ENCODE measurements at regions not wholly inside any gene's neighbourhood (a gene's known extent, or its start where the extent isn't known, plus 50 kb on each side); places are given as distances from the start of the nearest gene placed in this dataset.

DNA sequence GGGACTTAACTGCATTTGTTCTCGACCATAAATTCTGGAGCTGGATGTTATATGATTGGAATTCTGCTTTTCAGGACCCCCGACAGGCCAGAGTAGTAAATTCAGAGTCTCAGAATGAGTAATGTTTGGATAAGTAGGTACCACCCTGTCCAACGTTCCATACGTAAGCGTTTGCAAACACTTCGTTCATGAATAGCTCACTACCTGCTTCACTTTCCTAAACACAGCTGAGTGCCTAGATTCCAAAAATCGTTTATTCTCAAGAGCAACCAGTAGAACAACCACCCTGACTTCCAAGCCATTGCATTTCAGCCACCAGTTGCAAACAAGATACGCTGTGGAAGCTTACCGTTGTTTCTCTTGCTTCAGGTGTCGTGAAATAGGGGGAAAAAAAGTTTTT, 101.3 kb upstream of the DMRT1 start:
- Histone ChIP-seq H3K4me1 (ENCODE audit: control insufficient read depth, insufficient read depth, low read length) (no peaks in the 10 kb centered on the region), H3K9me3 (ENCODE audit: control insufficient read depth, low read length) (no peaks in the 10 kb centered on the region), H3K4me3 (ENCODE audit: low read length) (no peak overlapping the region), H3K9ac (ENCODE audit: low read length) (no peak overlapping the region), H3K27me3 (ENCODE audit: control insufficient read depth, insufficient read depth, low read length) (no peaks in the 10 kb centered on the region), H3K36me3 (ENCODE audit: control insufficient read depth, insufficient read depth, low read length) (peaks cover 9% of the 10 kb centered on the region)

DNA sequence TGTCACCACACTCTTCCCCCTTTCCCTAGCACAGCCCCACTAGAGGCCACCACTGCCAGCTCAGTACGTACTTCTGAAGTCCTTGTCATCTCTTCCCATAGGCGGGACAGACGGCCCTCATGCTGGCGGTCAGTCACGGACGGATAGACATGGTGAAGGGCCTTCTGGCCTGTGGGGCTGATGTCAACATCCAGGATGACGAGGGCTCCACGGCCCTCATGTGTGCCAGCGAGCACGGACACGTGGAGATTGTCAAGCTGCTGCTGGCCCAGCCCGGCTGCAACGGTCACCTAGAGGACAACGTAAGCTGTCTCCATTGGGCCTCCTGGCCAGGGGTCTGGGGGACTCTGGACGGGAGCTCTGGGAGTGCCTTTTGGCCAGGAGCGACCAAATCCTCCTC, 99.4 kb upstream of the DMRT1 start:
- no peak overlapping the region for H3K4me3 ChIP-seq (ENCODE audit: low read length)
- H3K36me3 ChIP-seq (ENCODE audit: control insufficient read depth, insufficient read depth, low read length) = peaks cover 2% of the 10 kb centered on the region
- no peak overlapping the region for H3K9ac ChIP-seq (ENCODE audit: low read length)
- no peaks in the 10 kb centered on the region for H3K27me3 ChIP-seq (ENCODE audit: control insufficient read depth, insufficient read depth, low read length)
- no peaks in the 10 kb centered on the region for H3K4me1 ChIP-seq (ENCODE audit: control insufficient read depth, insufficient read depth, low read length)
- no peaks in the 10 kb centered on the region for H3K9me3 ChIP-seq (ENCODE audit: control insufficient read depth, low read length)

DNA sequence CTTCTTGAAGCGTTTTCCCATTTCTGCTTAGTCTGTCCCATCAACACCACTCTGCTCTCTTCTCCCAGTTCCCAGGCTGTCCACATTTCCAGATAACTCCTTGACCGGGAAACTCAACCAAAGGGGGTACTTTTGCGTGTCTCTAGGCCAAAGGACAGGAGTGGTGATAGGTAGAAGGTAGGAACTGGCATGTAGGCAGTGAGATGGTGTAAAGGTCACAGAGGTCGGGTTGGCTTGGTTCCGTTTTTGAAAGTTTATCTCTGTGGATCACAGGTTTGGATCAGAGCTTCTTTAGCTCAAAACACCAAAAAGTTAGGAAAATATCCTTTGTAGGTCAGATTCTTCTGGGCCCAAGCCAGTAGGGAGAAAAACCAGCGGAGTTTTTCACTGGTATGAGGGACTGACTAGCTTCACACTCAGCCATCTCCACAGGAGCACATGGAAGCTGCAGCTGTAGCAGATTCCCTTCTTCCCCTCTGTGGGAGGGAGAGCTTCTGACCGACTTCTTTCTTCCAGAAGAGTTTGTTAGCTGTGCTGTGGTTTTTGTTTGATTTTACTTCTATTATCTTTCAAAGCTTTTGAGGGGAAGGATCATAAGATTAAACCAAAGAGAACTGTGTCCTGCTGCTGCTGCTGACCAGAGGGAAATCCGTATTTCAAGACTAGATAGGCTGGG, 98.4 kb upstream of the DMRT1 start:
- Histone ChIP-seq H3K9me3 (ENCODE audit: control insufficient read depth, low read length) (no peaks in the 10 kb centered on the region), H3K4me1 (ENCODE audit: control insufficient read depth, insufficient read depth, low read length) (no peaks in the 10 kb centered on the region)

DNA sequence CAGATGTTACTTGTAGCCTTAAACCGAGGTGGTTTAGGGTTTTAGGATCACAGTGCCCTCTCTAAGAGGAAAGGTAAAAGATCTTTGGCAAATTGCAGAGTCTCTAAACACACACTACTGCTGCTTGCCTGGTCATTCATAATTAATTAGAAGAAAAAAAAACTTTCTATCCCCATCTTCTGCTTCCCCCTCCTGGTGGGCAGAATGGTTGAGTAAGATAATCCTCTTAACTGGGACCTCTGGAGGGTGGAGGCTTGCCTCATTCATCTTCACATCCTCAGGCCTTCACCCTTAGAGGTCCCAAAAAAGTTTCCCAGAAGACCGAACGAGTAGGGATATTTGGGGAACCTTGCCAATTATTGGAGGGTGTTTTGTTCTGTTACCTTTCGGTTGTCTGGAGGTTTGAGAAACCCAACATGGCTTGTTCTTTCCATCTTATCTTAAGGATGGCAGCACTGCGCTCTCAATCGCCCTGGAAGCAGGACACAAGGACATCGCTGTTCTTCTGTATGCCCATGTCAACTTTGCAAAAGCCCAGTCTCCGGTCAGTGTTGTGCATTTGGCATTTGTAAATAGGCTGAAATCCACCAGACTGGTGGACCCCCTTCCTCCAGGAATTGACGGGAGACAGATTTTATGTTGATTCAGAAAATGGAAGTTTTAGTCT, 97.3 kb upstream of the DMRT1 start:
- H3K9me3 ChIP-seq (ENCODE audit: control insufficient read depth, low read length) = no peaks in the 10 kb centered on the region
- no peaks in the 10 kb centered on the region for H3K4me1 ChIP-seq (ENCODE audit: control insufficient read depth, insufficient read depth, low read length)
- no peaks in the 10 kb centered on the region for H3K27me3 ChIP-seq (ENCODE audit: control insufficient read depth, insufficient read depth, low read length)
- peaks cover 4% of the 10 kb centered on the region for H3K36me3 ChIP-seq (ENCODE audit: control insufficient read depth, insufficient read depth, low read length)
- no peak overlapping the region for H3K4me3 ChIP-seq (ENCODE audit: low read length)
- H3K9ac ChIP-seq (ENCODE audit: low read length) = no peak overlapping the region

More for the DNA sequence above, 98.4 kb upstream of the DMRT1 start:
- H3K27me3 ChIP-seq (ENCODE audit: control insufficient read depth, insufficient read depth, low read length) = no peaks in the 10 kb centered on the region
- H3K9ac ChIP-seq (ENCODE audit: low read length) = no peak overlapping the region
- H3K36me3 ChIP-seq (ENCODE audit: control insufficient read depth, insufficient read depth, low read length) = peaks cover 4% of the 10 kb centered on the region
- no peak overlapping the region for H3K4me3 ChIP-seq (ENCODE audit: low read length)

DNA sequence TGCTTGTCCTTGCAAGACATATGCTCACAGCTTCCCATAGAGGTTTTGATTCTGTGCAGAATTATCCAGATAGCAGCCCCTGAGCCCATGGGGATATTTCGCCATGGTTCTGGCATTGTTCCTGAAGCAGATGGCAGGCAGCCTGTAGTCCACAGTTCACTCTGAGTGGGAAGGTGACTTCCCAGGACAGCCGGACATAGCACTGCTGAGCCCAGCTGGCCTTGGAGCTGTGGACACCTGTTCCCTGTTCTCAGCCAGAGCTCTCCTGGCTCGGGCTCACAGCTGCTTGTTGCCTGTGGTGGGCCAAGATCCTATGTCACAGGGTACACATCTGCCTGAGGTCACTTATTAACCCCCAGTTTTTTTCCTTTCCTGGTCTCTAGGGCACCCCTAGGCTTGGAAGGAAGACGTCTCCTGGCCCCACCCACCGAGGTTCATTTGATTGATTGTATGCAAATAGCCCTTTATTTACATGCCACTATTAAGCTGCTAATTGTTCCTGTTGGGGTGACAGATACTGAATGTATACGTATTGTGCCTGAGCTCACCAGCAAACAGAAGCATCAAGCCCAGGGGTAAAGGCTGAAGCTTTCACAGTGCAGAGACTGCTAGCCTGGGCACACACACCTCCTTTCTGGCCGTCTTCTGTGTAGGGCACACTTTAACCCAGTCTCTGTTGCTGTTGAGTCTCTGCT, 96.6 kb upstream of the DMRT1 start:
- no peak overlapping the region for H3K4me3 ChIP-seq (ENCODE audit: low read length)
- H3K36me3 ChIP-seq (ENCODE audit: control insufficient read depth, insufficient read depth, low read length) = peaks cover 4% of the 10 kb centered on the region
- H3K9me3 ChIP-seq (ENCODE audit: control insufficient read depth, low read length) = no peaks in the 10 kb centered on the region
- H3K9ac ChIP-seq (ENCODE audit: low read length) = no peak overlapping the region
- no peaks in the 10 kb centered on the region for H3K27me3 ChIP-seq (ENCODE audit: control insufficient read depth, insufficient read depth, low read length)
- no peaks in the 10 kb centered on the region for H3K4me1 ChIP-seq (ENCODE audit: control insufficient read depth, insufficient read depth, low read length)

DNA sequence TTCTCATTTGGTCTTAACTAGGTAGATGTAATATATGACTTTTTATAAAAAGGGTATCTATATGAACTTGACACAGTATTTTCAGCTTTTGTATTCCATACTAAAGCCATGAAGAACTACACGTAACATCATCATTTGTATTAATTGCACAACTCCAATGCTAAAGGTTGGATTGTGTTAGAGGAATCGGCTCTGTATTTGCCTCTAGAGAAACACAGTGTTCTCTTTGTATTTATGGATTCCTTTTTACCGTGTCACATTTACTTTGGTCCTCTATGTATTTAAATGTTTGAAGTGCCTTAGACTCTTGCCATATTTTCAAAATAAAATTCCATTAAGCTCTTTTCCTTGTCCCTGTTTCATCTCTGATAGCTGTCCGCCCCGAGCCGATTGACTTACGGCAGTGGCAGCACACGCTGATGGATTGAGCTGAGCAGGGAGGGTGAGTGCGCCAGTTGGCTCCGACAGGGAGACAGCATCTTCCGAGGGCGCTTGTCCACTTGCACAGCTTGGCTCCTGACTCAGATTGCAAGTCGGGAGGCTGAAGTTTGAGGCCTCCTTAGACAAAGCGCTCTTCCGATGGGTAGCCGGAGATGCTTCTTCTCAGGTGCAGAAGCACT, 95.6 kb upstream of the DMRT1 start:
- Histone ChIP-seq H3K9me3 (ENCODE audit: control insufficient read depth, low read length) (no peaks in the 10 kb centered on the region), H3K9ac (ENCODE audit: low read length) (no peak overlapping the region), H3K4me1 (ENCODE audit: control insufficient read depth, insufficient read depth, low read length) (no peaks in the 10 kb centered on the region), H3K27me3 (ENCODE audit: control insufficient read depth, insufficient read depth, low read length) (no peaks in the 10 kb centered on the region), H3K4me3 (ENCODE audit: low read length) (no peak overlapping the region), H3K36me3 (ENCODE audit: control insufficient read depth, insufficient read depth, low read length) (peaks cover 4% of the 10 kb centered on the region)

DNA sequence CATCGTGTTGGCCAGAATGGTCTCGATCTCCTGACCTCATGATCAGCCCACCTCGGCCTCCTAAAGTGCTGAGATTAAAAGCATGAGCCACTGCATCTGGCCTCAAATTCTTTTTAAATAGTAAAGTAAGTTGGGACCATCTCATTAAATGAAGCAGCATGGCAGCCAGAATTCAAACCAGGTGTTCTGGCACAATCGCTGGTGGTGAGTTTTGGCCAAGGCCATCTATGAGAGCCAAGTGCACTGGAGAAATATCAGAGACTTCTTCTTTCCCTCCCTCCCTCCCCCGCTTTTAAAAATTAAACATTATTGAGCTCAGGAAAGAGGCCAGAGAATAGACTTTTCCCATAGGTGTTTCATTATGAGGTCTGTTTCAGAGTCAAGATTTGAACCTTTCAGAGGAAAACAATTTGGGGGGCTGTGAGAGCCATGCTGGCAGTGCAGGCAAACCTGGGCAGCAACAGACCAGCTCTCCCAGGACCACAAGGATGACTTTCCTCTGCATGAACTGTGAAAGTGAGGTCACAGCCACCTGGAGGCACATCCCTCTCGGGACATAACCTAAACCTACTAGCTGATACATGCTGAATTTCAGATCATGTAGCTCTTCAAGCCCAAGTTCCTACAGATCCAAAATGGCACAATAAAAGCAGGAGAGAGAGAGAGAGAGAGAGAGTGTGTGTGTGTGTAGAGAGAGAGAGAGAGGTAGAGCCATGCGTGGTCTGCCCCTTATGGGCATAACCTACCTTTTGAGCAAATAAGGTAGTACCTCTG, 94.6 kb upstream of the DMRT1 start:
- Histone ChIP-seq H3K9ac (ENCODE audit: low read length) (no peak overlapping the region), H3K4me1 (ENCODE audit: control insufficient read depth, insufficient read depth, low read length) (peaks cover 2% of the 10 kb centered on the region), H3K4me3 (ENCODE audit: low read length) (no peak overlapping the region), H3K27me3 (ENCODE audit: control insufficient read depth, insufficient read depth, low read length) (no peaks in the 10 kb centered on the region), H3K9me3 (ENCODE audit: control insufficient read depth, low read length) (no peaks in the 10 kb centered on the region), H3K36me3 (ENCODE audit: control insufficient read depth, insufficient read depth, low read length) (peaks cover 4% of the 10 kb centered on the region)

DNA sequence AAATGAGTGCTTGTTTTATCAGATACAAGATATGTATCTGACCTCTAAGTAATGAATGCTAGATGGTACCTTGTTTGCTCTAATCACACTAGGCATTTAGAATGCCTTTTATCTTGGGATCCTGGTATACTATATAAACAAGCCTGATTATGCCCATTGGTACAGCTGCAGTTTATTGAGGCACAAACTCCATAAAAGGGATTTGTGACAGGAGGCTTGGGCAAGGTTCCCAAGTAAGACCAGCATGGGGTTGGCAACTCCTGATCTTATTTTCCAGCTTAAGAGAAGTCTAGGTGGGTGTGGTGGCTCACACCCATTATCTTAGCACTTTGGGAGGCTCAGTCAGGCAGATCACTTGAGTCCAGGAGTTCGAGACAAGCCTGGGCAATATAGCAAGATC, 93.9 kb upstream of the DMRT1 start:
- H3K9me3 ChIP-seq (ENCODE audit: control insufficient read depth, low read length) = no peaks in the 10 kb centered on the region
- H3K4me3 ChIP-seq (ENCODE audit: low read length) = no peak overlapping the region
- no peaks in the 10 kb centered on the region for H3K27me3 ChIP-seq (ENCODE audit: control insufficient read depth, insufficient read depth, low read length)
- H3K36me3 ChIP-seq (ENCODE audit: control insufficient read depth, insufficient read depth, low read length) = peaks cover 4% of the 10 kb centered on the region
- H3K9ac ChIP-seq (ENCODE audit: low read length) = no peak overlapping the region
- H3K4me1 ChIP-seq (ENCODE audit: control insufficient read depth, insufficient read depth, low read length) = peaks cover 4% of the 10 kb centered on the region

DNA sequence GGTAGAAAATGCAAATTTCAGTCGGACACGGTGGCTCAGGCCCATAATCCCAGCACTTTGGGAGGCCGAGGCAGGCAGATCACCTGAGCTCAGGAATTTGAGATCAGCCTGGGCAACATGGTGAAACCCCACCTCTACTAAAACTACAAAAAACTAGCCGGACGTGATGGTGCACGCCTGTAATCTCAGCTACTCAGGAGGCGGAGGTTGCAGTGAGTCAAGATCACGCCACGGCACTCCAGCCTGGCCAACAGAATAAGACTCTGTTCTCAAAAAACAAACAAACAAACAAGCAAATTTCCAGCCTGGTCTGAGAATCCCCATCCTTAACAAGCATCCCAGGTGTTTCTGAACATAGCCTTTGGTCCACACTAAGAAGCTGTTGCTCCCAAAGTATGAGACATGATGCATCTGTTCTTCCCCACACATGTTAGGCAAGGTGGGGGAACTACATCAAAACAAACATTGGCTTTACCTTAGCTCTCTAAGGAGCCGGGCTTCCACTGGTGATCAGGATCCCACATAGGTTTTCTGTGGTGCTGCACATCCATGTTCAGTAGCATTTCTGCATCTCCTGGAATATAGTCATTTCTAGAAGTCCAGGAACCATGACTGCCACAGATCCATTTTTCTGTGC, 92.5 kb upstream of the DMRT1 start:
- Histone ChIP-seq H3K4me3 (ENCODE audit: low read length) (no peak overlapping the region), H3K36me3 (ENCODE audit: control insufficient read depth, insufficient read depth, low read length) (peaks cover 4% of the 10 kb centered on the region), H3K27me3 (ENCODE audit: control insufficient read depth, insufficient read depth, low read length) (no peaks in the 10 kb centered on the region), H3K4me1 (ENCODE audit: control insufficient read depth, insufficient read depth, low read length) (peaks cover 4% of the 10 kb centered on the region), H3K9ac (ENCODE audit: low read length) (no peak overlapping the region), H3K9me3 (ENCODE audit: control insufficient read depth, low read length) (no peaks in the 10 kb centered on the region)

DNA sequence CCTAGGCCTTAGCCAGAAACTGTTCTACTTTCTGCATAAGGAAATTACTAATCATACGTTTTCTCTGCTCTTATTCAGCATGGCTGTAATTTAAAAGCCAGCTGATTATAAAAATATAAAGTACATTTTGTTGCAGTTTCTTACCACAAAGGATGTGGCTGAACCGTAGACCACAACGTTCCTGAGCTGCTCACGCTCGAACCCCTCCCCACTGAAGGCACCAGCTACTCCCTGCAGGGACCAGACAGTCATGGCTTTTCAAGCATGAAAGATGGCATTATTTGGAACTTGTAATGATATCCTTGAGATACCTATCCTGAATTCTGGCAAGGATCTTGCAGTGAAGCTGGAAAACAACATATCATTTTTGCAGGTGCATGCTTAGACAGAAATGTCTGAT, 91.8 kb upstream of the DMRT1 start:
- Histone ChIP-seq H3K4me3 (ENCODE audit: low read length) (no peak overlapping the region), H3K9me3 (ENCODE audit: control insufficient read depth, low read length) (no peaks in the 10 kb centered on the region), H3K4me1 (ENCODE audit: control insufficient read depth, insufficient read depth, low read length) (peaks cover 4% of the 10 kb centered on the region), H3K9ac (ENCODE audit: low read length) (no peak overlapping the region), H3K36me3 (ENCODE audit: control insufficient read depth, insufficient read depth, low read length) (peaks cover 4% of the 10 kb centered on the region), H3K27me3 (ENCODE audit: control insufficient read depth, insufficient read depth, low read length) (no peaks in the 10 kb centered on the region)

DNA sequence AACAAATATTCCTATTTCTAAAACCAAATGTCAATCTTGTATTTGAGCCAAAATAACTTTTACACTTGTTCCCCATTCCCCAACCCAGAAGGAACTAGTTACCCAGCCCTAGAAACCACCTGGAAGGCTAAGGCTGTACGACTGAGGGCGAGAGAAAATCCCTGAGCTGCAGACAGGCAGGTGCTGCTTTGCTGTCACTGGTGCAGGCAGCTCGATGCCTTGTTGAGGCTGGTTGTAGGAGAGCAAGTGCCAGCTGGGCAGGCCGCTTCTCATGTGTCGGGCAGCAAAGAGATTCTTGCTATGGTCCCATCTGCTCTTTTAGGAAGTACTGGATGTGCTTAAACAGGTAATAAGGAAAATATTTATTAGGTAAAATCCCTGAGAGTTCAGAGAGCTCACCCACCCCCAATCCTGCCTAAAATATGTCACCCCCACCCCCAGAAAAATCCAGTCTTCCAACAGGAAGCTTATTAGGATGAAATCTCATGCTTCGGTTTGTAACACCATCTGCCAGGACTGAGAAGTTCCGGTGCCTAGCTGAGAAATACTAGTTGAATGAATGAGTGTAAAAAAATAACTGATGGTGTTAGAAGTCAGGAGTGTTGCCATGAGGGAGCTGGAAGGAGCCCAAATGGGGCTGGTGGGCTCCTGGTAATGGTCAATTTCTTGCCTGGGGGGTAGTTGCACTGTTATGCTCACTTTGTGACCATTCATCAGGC, 91.1 kb upstream of the DMRT1 start:
- Histone ChIP-seq H3K36me3 (ENCODE audit: control insufficient read depth, insufficient read depth, low read length) (peaks cover 4% of the 10 kb centered on the region), H3K4me3 (ENCODE audit: low read length) (no peak overlapping the region), H3K4me1 (ENCODE audit: control insufficient read depth, insufficient read depth, low read length) (peaks cover 4% of the 10 kb centered on the region), H3K9me3 (ENCODE audit: control insufficient read depth, low read length) (no peaks in the 10 kb centered on the region), H3K9ac (ENCODE audit: low read length) (no peak overlapping the region), H3K27me3 (ENCODE audit: control insufficient read depth, insufficient read depth, low read length) (no peaks in the 10 kb centered on the region)
